GM21515 (cell line): ENCODE measurements at regions not wholly inside any gene's neighbourhood (a gene's known extent, or its start where the extent isn't known, plus 50 kb on each side); places are given as distances from the start of the nearest gene placed in this dataset.

ENCODE experiments used
- ATAC-seq: cut with Tn5 transposase; IDR thresholded peaks from one replicate; pipeline ENCODE4 v1.9.1; 2021; ENCODE audit not compliant: unreplicated experiment

GRCh38 chr11:28521075-28521474 lies 412.9 kb downstream of the METTL15 start:
- no peak for ATAC-seq

GRCh38 chr11:28520291-28520690 lies 412.1 kb downstream of the METTL15 start:
- no peak for ATAC-seq

DNA sequence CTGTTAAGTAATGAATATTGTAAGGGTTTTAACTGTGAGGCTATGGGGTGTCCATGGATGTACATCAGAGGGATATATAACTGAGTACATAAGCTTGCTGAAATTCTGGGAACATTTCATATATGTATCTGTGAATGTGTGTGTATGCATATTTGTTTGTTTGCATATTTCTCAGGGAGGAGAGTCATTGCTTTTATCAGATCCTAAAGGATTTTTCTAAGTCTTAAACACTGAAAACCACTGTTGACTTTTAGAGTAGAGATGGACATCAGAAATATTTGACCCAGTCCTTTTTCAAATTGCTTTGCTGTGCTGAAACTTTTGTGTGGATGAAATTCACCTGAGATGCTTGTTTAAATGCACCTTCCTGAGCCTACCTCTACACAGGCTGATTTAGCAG lies 410.6 kb downstream of the METTL15 start:
- ATAC-seq, result no peak

DNA sequence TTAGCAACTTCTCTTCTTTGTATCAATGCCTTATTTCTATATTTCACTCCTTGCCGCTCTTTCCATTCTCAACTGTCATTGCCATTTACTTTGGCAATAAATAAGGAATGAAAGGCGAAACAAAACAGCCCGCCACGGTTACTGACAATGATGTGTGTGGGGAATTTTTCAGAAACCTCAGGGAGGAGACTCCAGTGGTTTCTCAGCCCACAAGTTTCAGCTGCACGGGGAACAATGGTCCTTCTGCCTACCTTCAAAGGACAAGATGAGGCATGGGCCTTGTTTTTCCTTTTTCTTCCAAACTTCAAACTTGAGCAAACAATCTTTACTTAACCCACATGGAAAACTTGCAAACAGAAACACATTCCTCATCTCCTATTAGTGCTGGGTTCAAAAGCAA lies 409.4 kb downstream of the METTL15 start:
- no peak for ATAC-seq

DNA sequence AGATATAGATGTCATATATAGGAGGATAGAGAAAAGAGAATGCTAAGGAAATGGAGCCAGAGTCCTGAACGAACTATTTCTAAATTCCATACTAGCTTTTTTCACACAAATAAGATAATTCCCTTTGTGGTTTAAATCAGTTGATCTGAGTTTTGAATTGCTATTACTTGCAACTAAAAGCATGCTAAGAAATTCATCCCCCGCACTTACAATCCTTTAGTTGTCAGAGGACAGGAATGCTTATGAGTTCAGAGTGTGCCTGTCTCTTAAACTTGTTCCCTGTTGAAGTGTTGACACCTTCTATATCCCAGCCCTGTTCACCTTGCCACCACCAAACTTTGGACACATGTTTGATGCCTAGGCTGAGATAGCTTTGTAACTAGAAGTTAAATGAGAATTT lies 406.2 kb downstream of the METTL15 start:
- ATAC-seq, result no peak

- ATAC-seq, result no peak
Observed at GRCh38 chr11:28512143-28512756, 404.1 kb downstream of the METTL15 start.

- no peak for ATAC-seq
Observed at GRCh38 chr11:28505232-28505631, 397.0 kb downstream of the METTL15 start.

DNA sequence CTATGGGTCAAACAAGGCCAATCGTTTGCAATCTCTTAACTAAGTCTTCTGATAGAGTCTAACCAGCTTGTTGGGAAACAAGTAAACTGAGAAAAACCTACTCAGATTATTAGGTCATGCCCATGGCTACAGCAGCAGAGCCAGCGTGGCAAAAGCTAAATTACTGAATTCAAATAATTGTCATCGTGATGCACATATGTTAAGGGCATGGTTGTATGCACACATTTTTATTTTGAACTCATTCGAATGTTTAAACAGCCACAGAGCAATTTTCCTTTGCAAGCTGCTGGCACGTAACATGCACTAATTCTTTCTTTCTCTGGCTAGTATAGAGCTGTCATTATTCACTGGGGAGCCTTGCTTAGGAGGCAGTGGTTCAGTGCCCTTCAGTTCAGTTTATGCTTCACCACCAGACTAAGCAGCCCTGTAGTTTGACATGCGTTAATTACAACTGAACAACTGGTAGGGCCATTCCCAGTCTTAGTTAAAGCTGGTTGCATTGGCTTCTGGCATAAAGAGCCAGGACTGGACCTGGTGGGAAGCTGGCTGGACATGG lies 396.4 kb downstream of the METTL15 start:
- ATAC-seq, result no peak

DNA sequence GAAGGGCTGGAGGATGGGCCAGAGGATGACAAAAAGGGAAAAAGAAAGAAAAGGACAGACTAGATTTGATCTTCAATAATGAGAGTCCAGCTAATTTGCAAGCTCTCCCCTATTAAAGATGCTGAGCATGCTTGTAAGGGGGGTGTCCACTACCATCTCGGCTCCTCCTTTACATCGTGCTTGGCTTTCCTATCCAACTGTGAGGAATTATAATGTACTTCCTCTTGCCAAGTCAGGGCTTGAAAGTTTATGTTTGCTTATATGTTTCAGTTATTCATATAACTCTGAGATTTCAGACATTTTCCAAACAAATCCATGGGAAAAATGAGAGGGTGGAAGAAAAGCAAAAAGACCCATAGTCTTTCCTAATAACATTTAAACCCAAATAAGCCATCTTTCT lies 387.1 kb downstream of the METTL15 start:
- ATAC-seq, result no peak

- ATAC-seq, result no peak
Observed at GRCh38 chr11:28491431-28491830, 383.2 kb downstream of the METTL15 start.

- ATAC-seq, result no peak
Observed at GRCh38 chr11:28490773-28491382, 382.7 kb downstream of the METTL15 start.

GRCh38 chr11:28488336-28488735 lies 380.1 kb downstream of the METTL15 start:
- no peak for ATAC-seq

DNA sequence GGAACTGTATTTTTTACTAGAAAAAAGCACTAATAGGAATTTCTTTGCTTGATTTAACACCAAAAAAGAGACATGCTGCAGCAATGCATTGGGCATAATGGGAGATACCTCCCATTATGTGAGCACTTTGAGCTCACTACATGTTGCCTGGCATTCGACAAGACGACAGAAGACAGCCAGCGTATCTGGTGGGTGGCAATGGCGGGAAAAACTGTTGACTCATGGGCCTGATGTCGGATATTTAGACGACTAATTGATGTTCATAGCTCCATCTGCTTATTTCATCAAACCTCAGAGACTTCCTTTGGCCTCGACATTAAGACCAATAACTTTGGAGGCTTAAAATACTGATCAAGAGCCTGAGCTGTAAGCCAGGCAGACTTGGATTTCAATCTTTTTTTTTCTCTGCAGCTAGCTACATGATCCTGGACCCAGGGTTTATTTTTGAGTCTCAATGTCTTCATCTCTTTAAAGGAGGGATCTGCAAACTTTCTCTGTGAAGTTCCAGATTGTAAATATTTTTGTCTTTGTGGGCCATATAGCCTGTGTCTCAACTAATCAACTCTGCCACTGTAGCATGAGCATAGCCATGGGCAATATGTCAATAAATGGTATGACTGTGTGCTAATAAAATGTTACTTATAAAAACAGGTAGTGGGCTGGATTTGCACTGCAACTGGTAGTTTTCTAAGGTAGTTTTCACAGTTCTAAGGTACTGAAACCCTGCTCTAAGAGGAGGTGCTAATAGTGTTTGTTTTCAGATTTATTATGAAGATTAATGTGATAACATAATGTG lies 375.1 kb downstream of the METTL15 start:
- no peak for ATAC-seq

DNA sequence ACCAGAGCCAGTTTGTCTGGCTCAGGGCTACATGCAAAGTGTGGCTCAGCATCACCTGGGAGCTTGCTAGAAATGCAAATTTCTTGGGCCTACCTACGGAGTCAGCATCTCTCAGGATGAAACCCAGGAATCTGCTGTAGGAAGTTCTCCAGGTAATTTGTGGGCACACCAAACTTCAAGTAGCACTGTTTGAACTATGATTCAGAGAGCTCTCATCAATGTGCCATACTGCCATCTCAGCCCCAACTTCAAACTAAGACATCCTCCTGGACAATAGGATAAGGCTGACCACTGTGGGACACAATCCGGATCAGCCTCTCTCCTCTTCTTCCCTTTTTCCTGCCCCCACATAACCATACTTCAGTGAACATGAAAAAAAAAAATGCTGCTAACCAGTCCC lies 374.5 kb downstream of the METTL15 start:
- no peak for ATAC-seq

DNA sequence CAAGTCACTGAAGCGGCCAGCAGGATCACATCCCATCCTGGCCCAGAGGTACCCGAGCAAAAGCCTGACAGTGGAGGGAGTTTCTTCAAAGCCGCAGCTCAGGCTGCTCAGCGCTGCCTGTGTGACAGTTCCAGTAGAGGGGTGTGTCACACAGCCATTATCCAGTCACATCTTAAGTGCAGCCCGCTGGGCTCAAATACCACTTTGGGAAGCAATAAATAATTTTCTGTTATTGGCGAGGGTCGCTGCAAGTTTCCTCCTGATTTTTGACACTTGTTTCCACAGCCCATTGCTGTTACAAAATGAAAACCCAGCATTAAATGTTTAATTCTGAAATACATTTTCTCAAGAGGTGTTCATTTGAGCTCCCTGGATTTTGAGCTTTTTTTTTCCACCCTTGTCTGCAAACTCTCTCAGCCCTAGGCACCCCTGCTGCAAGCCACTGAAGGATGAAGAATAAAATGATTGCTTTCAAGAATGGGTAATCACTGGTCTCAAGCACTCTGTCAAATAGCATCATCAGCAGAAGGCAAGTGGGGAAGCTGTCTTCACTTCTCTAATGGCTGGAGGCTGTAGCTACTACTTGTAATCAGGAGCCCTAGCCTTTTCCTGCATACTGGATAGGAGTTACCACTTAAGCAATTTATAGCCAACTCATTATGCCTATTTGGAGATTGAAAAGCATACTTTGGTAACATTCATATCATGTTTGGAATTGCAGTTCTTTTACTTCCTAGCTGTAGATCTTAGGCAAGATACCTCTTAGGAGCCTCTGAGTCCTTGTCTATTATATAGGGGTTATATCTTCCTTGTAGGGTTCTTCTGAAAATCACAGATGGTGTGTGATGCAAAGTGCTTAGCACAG lies 373.7 kb downstream of the METTL15 start:
- ATAC-seq, result no peak

DNA sequence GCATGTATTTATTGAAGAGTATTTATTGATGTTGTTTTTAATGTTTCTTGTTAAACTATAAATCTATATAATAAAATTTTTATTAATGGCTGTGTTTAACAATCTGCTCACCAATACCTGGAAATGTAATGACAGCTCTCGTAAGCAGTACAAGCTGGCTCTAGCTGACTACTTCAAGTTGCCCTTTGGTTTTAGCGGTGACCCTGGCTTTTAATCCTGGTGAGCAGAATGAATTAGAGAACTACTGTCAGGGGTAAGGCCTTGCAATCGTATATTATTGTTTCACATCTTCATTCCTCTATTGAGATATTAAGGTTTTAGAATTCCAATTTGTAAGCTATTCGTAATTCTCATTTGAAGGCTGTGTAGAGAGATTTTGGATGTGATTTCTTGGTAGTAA lies 372.2 kb downstream of the METTL15 start:
- no peak for ATAC-seq

DNA sequence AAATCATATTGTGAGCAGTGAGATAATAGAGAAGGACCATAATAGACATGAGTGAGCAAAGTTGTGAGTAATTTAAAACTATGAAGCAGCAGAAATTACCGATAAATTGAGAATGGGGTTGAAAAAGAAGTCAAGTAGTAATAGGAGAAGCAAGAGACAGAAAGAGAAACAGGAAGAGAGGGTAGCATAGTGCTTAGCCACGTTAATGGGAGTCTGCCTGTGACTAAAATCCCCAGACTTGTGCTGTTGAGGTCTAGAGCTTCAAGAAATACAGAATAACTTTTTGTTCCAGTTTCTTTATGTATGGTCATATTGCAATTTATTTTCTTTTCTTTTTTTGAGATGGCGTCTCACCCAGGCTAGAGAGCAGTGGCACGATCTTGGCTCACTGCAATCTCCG lies 368.7 kb downstream of the METTL15 start:
- ATAC-seq, result no peak

DNA sequence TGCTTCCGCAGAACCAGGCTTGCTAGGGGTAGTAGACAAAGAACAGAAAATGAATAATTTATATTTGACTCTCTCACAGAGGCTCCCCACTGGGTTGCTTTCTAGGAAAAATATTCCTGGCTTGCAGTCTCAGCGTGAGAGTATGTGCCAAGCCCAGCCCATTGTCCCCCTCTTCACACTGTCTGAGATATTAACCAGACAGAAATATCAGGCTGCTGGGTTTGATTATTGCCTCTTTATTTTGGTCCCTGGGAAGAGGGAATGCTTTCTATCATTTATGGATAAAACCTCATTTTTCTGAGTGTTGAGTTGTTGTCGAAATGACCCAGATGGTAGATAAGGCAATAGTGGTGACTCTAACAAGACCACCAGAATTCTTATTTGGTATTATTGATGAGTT lies 367.9 kb downstream of the METTL15 start:
- ATAC-seq, result no peak

DNA sequence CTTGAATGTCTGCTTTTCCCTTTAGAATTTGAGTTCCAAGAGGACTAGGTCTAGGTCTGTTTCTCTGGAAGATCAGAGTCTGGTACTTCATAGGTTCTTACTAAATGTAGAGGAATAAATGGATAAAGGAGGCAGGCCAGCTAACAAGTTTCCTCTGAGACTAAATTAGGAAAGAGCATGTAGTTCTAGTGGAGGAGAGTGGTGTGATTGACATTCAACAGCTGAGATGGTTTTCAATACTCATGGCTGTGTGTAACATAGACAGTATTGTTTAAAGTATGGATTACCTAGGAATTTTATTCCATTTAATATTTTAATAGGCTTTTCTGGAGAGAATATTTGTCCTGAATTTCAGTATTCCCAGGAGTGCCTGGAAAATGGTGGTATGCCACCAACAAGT lies 364.7 kb downstream of the METTL15 start:
- ATAC-seq, result no peak

- ATAC-seq, result no peak
Observed at GRCh38 chr11:28471537-28471936, 363.3 kb downstream of the METTL15 start.

DNA sequence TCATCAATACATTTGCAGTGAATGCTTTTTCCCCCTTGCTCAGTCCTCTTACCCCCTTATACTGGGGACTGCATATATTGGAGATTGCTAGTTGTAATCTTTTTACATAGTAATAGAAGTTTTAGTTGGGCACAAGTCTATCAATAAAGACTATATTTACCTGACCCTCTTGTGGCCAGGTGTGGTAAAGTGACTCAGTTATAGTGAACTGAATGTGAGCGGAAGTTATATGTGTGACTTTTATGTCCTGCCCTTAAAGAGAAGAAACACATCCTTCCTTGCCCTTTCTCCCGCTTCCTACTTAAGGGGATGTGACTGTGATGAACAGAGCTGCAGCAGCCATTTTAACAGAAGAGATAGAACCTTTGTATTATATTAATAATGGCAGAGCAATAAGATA lies 362.0 kb downstream of the METTL15 start:
- no peak for ATAC-seq
